OCI-M2 (cell line): ENCODE measurements at regions not wholly inside any gene's neighbourhood (a gene's known extent, or its start where the extent isn't known, plus 50 kb on each side); places are given as distances from the start of the nearest gene placed in this dataset.
"Not testable (repeated sequence)": the region's sequence is repeated elsewhere in the genome, so short reads cannot be mapped to it uniquely, and the experiment has no call there.

Experiments
- DNase-seq: peaks from one replicate; lab custom pipeline; 2025; ENCODE audit not compliant: unreplicated experiment; lab: John Stamatoyannopoulos, UW

DNA sequence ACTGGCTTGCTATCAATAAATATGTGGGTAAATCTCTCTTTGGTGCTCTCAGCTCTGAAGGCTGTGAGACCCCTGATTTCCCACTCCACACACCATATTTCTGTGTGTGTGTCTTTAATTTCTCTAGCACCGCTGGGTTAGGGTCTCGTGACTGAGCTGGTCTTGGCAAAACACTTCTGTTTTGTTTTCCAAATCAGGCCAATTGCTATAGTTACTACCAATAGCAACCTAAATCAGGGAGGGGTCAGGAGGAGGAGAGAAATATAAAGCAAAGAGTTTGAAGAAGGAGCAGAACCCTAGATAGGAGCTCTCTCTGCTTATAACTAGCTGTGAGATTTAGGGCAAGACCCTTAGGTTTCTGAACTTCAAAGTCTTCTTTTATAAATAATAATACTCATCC, 250.5 kb upstream of the IGFBP7 start:
- no peak for DNase-seq

DNA sequence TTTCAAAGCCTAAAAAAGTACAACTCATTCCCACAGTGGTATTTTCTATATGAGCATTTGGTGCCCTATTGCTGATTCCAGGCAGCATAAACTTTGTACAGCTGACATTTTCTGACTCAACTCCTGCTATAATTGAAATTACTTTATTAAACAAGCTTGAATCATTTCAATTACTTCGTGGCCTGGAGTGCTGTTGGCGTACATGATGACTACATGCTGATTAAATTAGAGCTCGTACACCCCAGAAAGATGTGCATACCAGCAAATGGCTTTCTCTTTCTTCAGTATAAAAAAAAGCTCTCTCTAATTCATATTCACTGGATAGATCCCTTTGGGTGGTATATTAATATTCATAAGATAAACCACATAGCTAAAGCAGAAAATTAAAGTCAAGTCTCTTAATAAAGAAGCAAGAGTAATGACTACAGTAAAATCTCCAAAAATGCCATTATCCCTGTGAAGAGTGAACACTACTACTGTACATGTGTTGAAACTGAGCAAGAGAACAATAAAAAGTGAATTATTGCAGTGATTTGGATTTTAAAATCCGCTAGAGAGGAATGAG, 245.0 kb upstream of the IGFBP7 start:
- no peak for DNase-seq

DNA sequence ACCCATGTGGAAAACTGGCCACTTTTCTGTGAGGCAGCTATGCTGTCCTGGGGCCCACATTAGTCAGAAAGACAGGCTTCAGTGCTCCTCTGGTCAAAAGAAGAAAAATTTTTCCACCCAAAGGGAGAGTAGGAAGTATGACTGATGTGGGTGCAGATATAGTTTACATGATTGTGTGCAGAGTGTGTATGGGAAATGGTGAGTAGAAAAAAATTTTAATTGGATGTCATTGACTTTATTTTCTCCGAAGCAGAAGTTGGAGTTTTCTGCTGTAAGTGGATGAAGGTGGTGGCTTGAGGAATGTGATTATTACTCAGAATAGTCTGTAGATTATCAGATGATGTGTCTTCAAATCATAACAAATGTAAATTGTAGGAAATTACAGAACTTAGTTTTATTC, 241.5 kb upstream of the IGFBP7 start:
- no peak for DNase-seq

DNA sequence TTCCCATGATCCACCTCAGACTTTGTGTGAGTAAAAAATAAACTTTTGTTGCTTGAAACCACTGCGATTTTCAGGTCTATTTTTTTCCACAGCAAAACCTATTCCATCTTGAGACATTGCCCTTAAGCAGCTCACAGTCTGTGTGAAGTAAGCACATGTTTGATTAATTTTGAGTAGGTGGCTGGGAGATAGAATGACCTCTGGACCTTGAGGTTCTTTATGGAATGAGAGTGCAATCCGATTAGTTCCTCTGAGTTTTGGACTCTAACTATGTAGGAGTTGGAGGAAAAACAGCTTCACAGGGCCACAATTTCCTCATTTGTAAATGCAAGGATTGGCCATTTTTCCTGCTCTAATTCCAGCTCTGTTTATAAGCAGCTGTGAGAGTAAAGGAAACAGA, 234.1 kb upstream of the IGFBP7 start:
- DNase-seq = no peak

DNA sequence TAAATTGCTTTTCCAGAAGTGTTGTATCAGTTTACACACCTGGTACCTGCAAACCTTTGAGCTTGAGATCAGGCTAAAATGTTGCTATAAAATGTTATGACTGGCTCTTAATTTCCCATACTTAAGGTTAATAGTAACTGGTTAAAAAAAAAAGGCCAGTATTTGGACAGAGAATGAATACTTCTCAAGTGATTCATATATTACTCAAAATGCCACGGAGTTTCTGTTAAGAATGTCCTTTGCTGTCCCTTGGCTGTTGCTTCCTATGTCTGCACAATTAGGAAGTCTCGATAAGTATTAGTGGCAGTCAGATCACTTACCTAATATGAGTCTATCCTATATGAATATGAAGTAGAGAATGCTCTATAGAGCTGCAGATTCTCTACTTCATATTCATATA, 232.2 kb upstream of the IGFBP7 start:
- no peak for DNase-seq

DNA sequence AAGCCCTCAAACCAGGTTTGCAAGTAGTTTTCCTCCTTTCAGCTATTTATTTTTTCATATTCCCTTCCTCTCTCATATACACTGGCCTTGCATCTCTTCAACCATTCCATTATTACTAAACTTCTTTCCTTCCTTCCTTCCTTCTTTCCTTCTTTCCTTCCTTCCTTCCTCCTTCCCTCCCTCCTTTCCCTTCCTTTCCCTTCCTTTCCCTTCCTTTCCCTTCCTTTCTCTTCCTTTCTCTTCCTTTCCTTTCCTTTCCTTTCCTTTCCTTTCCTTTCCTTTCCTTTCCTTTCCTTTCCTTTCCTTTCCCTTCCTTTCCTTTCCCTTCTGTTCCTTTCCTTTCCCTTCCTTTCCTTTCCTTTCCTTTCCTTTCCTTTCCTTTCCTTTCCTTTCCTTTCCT, 228.7 kb upstream of the IGFBP7 start:
- not testable (repeated sequence) for DNase-seq

DNA sequence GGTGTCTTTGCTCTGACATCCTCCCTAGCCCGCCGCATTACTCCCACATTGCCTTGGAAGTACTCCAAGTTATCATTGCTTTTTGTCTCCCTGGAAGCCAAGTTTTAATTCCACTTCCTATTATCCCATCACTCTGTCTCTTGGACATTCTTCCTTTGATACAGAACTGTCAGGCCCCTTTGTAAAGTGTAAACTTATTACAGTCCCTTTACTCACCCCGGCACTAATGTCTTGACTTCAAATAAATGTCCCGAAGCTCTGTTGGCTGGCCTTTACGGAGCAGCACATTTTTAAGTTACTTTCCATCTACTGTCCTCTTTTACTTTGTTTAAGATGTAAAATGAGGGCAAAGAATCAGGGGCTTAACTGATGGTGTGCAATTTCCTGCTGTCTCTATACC, 223.5 kb upstream of the IGFBP7 start:
- DNase-seq = no peak

DNA sequence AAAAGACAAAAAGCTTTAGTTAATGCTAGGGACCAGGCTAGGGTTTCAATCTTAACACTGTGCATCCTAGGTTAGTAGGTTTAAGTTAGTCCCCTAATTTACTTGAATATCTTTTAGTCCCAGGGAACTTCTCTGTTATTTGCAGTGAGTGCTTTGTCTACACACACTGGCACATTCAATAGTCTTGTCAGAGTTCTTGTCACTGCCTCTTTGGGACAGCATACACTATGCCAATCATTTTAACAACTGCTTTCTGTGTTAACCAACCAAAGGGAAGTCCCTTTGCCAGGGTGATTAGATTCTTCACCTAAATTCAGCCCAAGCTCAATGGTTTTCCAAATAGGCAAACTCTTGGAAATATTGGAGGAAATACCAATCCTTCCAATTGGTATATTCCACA, 221.8 kb upstream of the IGFBP7 start:
- DNase-seq = no peak

DNA sequence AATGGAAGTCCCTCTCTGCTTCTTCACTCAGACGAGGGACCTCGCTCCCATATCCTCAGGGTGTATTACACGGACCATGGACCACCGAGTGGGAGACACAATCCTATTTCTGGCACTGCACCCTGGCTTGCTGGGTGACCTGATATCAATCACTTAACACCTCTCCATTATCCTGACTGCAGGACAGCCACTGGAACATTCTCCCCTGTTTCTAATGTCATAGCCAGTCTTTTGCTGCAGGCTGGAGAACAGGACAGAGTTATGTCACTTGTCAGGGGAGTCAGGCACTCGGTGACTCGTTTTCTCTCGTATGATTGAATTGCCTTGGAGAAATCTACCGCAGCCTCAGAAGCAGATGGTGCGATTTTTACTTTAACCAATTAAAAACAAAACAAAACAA, 219.1 kb upstream of the IGFBP7 start:
- no peak for DNase-seq

DNA sequence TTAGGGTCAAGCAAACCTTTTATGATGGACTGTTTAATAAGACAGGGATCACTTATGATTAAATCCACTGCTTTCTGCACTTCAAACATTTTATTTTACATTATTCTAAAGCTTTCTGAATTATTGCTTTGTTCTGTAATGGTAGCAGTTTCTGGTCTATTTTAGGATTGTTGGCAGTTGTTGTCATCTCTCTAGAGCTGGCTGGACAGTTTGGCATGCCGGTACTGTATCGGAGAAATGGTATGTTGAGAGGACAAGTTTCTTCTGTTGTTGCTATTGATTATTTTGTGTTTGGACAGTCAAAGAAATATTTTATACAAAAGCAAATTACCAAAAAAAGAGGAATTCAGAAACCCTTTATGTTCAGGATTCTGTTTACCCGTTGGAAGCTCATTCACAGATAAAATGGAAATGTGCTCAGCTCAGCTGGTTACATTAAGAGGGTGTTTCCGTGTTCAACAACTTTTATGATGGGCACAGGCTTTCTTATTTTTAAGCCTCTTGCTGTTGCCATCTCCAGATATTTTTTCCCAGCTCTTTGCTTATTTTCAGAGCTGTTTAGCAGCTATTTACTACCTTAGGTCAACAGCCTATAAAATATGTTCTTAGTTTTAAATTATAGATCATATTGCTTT, 214.6 kb upstream of the IGFBP7 start:
- no peak for DNase-seq

DNA sequence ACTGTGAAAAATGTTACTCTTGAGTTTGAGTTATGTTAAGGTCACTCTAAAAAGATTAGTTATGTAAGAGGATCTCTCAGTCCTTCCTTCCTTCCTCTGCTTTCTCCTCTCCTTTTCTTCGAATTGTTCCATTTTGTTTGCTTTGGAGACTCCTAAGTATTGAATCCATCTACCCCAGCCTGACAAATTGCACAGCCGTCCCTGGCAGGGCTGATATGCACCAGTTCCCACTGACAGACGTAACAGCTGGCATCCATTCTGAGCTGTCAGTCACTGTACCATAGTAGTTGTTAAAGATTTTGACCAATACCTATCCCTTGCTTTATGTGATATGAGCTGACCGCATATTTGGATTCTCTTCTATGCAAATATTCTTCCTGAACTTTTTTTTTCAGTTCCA, 210.7 kb upstream of the IGFBP7 start:
- no peak for DNase-seq

DNA sequence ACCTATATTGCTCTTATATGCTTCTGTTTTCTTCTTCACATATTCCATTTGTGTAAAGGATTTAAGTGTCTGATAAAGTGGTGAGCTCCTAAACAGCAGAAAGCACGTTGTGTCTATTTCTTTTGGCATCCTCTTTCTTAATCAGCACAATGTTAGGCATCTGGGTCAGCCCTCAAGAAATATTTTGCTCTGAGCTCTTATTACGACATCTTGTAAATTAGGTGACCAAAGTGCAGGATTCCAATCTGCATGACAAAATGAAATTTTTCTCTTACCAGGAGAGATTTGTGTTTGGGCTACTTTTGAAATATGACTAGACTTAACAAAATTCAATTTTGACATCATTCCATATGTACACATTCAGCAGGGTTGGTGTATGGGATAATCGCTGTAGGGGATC, 210.0 kb upstream of the IGFBP7 start:
- no peak for DNase-seq

DNA sequence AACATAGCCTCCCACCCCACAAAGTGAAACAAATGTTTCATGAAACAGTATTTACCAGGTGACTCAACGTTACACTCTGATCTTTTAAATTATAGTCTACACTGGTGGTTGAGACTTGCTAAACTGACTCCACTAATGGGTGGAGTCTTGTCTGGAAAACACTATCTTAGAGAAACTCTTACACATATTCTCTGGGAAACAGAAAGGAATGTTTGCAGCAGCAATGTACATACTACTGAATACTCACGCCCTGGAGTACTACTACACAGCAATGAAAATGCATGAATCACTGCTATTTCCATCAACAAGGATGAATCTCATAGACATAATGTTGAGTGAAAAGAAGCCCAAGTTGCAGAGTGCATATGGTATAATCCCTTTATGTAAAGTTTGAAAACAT, 208.5 kb upstream of the IGFBP7 start:
- DNase-seq = no peak

DNA sequence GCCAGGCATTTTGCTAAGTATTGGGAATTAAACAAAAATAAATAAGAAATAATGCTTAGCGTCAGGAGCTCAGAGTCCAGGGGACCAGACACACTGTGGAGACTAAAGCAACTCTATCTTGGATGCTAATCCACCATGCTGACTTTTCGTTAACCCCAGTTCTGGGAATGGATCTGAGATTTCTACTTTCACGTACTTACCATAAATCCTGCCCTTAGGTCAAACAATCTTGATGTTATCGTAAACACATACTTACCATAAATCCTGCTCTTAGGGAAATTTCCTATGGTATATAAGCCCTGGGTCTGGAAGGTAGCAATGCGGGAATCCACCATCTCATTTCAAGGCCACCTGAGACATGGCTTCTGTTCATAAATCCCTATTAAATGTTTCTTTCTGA, 204.5 kb upstream of the IGFBP7 start:
- no peak for DNase-seq

DNA sequence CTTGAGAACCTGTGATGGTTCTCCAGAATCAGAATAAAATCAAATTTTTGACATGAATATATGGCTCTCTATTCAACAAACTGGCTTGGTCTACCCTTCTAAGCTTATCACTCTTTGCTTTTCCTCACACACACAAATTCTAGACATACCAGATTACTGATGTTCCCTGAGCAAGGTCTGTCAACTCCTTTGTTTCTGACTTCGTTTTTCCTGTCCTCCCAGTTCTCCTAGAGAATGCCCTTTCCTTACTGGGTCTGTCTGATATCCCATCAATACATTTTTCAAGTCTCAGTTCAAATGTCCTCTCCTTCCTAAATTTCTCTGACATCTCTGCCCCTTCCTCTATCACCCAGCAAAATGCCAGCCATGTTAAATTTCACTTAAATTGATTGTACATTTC, 202.1 kb upstream of the IGFBP7 start:
- DNase-seq = no peak

DNA sequence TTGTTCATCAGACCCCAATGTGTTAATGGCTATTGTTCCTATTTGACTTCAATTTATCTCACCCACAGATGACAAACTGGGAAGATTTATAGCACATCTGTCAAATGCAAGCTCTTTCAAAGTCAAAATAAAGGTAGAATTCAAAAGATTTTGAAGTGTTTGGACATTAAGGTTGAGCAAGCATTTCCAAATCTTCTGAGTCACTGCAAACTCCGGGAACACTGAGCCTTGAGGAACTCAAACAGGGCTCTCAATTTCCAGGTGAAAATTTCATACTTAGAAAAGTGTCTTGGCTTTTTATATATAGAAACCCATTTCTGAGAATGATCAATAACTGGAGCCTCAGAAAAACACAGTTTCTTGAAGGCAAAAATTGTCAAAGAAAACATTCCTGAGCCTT, 199.5 kb upstream of the IGFBP7 start:
- DNase-seq = no peak

DNA sequence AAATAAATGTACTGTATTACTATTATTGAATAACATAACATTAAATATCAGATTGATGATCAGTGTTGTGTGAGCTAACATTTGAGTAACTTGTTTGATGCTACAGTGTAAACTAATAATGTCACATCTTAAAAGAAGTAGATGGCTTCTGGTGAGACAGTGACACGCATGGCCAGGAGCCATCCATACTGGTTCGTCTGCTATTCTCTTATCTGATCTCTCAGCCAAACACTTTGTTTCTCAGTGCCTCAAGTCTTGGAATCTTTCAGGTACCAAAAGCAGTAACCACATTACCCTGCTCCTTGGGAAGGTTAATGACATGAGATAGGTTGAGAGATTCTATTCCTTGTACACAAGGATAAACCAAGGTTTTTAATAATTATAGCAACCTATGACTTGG, 198.1 kb upstream of the IGFBP7 start:
- DNase-seq = no peak

DNA sequence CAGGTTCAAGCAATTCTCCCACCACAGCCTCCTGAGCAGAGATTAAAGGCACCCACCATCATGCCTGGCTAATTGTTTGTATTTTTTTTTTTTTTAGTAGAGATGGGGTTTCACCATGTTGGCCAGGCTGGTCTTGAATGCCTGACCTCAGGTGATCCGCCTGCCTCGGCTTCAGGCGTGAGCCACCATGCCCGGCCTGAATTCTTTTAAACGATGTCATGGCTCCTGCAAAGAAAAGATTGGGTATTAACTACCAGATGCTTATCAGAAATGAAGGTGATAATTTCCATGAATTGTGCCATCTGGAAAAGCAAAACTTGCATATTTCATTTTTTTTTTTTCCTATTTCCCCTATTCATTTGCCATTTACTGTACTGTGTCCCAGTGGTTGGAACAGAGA, 195.7 kb upstream of the IGFBP7 start:
- no peak for DNase-seq

DNA sequence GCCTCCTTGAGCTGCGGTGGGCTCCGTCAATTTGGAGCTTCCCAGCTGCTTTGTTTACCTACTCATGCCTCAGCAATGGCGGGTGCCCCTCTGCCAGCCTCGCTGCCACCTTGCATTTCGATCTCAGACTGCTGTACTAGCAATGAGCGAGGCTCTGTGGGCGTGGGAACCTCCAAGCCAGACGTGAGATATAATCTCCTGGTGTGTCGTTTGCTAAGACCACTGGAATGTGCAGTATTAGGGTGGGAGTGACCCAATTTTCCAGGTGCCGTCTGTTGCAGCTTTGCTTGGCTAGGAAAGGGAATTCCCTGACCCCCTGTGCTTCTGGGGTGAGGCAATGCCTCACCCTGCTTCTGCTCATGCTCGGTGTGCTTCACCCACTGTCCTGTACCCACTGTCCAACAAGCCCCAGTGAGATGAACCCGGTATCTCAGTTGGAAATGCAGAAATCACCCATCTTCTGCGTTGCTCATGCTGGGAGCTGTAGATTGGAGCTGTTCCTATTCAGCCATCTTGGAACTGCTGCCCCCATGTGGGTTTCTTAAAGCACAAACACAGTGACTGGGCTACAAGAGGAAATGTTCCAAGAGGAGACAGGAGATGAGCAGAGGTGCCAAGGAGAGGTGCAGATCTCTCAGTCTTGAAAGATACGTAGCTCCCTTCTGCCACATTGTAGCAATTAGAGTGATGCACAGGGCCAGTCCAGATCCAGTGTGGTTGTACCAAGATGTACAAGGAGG, 193.0 kb upstream of the IGFBP7 start:
- no peak for DNase-seq

DNA sequence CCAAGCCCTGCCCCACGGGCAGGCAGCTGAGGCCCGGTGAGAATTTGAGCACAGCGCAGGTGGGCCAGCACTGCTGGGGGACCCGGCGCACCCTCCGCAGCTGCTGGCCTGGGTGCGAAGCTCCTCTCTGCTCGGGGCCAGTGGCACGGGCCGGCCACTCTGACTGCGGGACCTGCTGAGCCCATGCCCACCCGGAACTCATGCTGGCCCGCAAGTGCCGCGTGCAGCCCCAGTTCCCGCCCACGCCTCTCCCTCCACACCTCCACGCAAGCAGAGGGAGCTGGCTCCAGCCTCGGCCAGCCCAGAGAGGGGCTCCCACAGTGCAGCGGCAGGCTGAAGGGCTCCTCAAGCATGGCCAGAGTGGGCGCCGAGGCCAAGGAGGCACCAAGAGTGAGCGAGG, 190.1 kb upstream of the IGFBP7 start:
- not testable (repeated sequence) for DNase-seq

DNA sequence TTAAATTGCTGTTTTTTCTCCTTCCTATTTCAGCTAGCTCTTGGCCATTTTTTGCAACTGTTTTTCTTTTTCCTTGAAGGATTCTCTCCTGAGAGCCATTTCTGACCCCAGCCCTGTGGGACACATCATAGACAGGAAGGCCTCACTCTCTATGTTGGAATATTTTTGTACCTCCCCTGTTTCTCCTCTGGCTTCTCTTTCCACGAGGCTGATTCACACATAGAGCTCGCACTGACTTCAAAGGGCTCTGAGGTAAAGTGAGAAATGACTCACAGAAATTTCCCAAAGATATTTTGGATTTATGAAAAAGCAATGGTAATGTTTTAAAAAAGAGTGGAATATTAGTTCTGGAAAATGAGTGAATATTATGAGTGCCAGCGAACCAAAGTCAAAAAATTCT, 181.7 kb upstream of the IGFBP7 start:
- DNase-seq = no peak

DNA sequence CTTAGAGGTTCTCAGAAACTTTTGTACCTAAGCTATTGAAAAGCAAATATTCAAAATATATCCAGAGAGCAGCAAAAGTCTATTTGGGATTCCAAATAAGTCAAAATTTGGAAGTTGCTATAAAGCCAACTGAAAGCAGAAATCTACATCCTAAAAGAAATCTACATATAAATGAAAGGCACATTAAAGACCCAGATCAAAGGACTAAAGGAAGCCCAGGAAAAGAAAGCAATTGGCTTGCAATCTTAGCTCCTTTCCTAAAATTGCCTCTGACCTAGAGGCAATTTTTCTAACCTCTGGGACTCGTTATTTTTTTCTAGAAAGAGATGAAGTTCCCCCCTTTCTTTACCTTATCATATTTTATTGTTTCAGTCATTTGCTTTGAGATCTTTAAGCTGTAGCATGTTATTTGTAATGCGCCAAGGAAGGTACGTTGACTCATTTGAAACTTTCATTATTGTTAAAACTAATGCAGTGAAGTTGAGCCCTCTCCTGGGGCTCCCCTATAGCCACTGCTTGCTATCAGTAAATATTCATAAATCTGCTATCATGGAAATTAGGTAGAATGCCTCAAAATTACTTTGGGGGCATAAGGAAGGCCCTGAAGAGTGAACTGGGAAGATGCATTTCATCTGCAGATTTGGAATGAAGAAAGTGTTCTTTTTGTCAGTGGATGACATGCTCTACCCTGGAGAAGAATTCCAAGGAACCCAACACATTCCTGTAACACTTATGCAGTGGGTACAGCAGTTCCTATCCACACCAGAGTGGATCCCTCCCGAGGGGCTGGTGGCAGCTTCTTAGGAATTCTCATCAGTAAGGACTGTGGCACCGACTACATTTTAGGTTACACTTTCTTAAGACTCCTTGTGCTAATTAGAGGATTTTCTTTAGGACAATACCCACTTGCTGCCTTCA, 177.8 kb upstream of the IGFBP7 start:
- no peak for DNase-seq
